H9 (cell line): ENCODE measurements at regions not wholly inside any gene's neighbourhood (a gene's known extent, or its start where the extent isn't known, plus 50 kb on each side); places are given as distances from the start of the nearest gene placed in this dataset.

ENCODE experiments used
- DNase-seq: peaks from one replicate; pipeline ENCODE4 v3.0.0-alpha.2; 2017
- H2AFZ ChIP-seq: one replicate; pipeline ENCODE4 v1.6.1; 2013; ENCODE audit warnings: mild to moderate bottlenecking, low read length, control low read depth, moderate library complexity
- H2AK5ac ChIP-seq: 2 replicates; pipeline ENCODE4 v1.6.1; 2013; ENCODE audit warnings: low read length, control low read depth, mixed read lengths; ENCODE audit not compliant: insufficient read length
- H2BK120ac ChIP-seq: one replicate; pipeline ENCODE4 v1.6.1; 2013; ENCODE audit warnings: low read depth, mild to moderate bottlenecking, low read length, control low read depth, inconsistent platforms; ENCODE audit not compliant: poor library complexity, severe bottlenecking
- H2BK12ac ChIP-seq: 2 replicates; pipeline ENCODE4 v1.6.1; 2013; ENCODE audit warnings: low read length, control low read depth, mixed read lengths, low read depth; ENCODE audit not compliant: insufficient read length
- H2BK15ac ChIP-seq: 2 replicates; pipeline ENCODE4 v1.6.1; 2013; ENCODE audit warnings: low read depth, low read length, control low read depth
- H2BK20ac ChIP-seq: one replicate; pipeline ENCODE4 v1.6.1; 2013; ENCODE audit warnings: low read depth, mild to moderate bottlenecking, low read length, control low read depth, inconsistent platforms; ENCODE audit not compliant: poor library complexity, severe bottlenecking
- H2BK5ac ChIP-seq: 2 replicates; pipeline ENCODE4 v1.6.1; 2013; ENCODE audit warnings: low read length, control low read depth, mixed read lengths; ENCODE audit not compliant: insufficient read length
- H3K14ac ChIP-seq: 2 replicates; pipeline ENCODE4 v1.6.1; 2013; ENCODE audit warnings: low read length, control low read depth; ENCODE audit not compliant: insufficient read depth
- H3K18ac ChIP-seq: 2 replicates; pipeline ENCODE4 v1.6.1; 2013; ENCODE audit warnings: low read depth, mild to moderate bottlenecking, mixed read lengths, low read length, control low read depth; ENCODE audit not compliant: insufficient read length
- H3K23ac ChIP-seq: 2 replicates; pipeline ENCODE4 v1.6.1; 2013; ENCODE audit warnings: low read length, control low read depth, mixed read lengths, low read depth; ENCODE audit not compliant: insufficient read length
- H3K23me2 ChIP-seq: 2 replicates; pipeline ENCODE4 v1.6.1; 2013; ENCODE audit warnings: low read depth, mild to moderate bottlenecking, mixed read lengths, low read length, control low read depth; ENCODE audit not compliant: insufficient read length, poor library complexity, severe bottlenecking
- H3K27ac ChIP-seq: 2 replicates; pipeline ENCODE4 v1.5.1; 2013; ENCODE audit warnings: low read length, control low read depth, mixed read lengths, low read depth; ENCODE audit not compliant: insufficient read length
- H3K27me3 ChIP-seq: 2 replicates; pipeline ENCODE4 v1.6.1; 2013; ENCODE audit warnings: low read length, control low read depth, inconsistent platforms; ENCODE audit not compliant: insufficient read depth
- H3K4ac ChIP-seq: 2 replicates; pipeline ENCODE4 v1.6.1; 2013; ENCODE audit warnings: low read depth, mild to moderate bottlenecking, control low read depth, inconsistent platforms, low read length, moderate library complexity
- H3K4me1 ChIP-seq: 2 replicates; pipeline ENCODE4 v1.6.1; 2013; ENCODE audit warnings: low read length, control low read depth, inconsistent platforms; ENCODE audit not compliant: insufficient read depth
- H3K4me2 ChIP-seq: 2 replicates; pipeline ENCODE4 v1.6.1; 2013; ENCODE audit warnings: low read length, control low read depth, mixed read lengths; ENCODE audit not compliant: insufficient read length, insufficient read depth
- H3K56ac ChIP-seq: 2 replicates; pipeline ENCODE4 v1.6.1; 2013; ENCODE audit warnings: low read depth, mild to moderate bottlenecking, mixed read lengths, low read length, control low read depth; ENCODE audit not compliant: insufficient read length
- H3K79me1 ChIP-seq: 2 replicates; pipeline ENCODE4 v1.6.1; 2013; ENCODE audit warnings: low read depth, mild to moderate bottlenecking, moderate library complexity, low read length, control low read depth, inconsistent platforms; ENCODE audit not compliant: insufficient read depth, poor library complexity, severe bottlenecking
- H3K79me2 ChIP-seq: 2 replicates; pipeline ENCODE4 v1.6.1; 2013; ENCODE audit warnings: low read length, control low read depth, inconsistent platforms; ENCODE audit not compliant: insufficient read depth
- H3K9ac ChIP-seq: 2 replicates; pipeline ENCODE4 v1.6.1; 2013; ENCODE audit warnings: low read length, control low read depth, mixed read lengths; ENCODE audit not compliant: insufficient read length; ENCODE audit errors: extremely low read depth
- H3K9me3 ChIP-seq: one replicate; pipeline ENCODE4 v1.6.1; 2013; ENCODE audit warnings: low read depth, low read length, inconsistent platforms; ENCODE audit not compliant: control insufficient read depth
- H3T11ph ChIP-seq: one replicate; pipeline ENCODE4 v1.6.1; 2013; ENCODE audit warnings: mild to moderate bottlenecking, low read length, control low read depth, inconsistent platforms
- H4K20me1 ChIP-seq: one replicate; pipeline ENCODE4 v1.6.1; 2013; ENCODE audit not compliant: control insufficient read depth, insufficient read length, insufficient read depth
- H4K5ac ChIP-seq: 2 replicates; pipeline ENCODE4 v1.6.1; 2013; ENCODE audit warnings: low read depth, mild to moderate bottlenecking, mixed read lengths, low read length, control low read depth; ENCODE audit not compliant: insufficient read length
- H4K8ac ChIP-seq: replicated peaks from 2 replicates; pipeline ENCODE4 v1.6.1; 2013; ENCODE audit warnings: low read length, control low read depth, mixed read lengths, low read depth; ENCODE audit not compliant: insufficient read length
- H4K91ac ChIP-seq: 2 replicates; pipeline ENCODE4 v1.6.1; 2013; ENCODE audit warnings: low read depth, mild to moderate bottlenecking, moderate library complexity, mixed read lengths, low read length, control low read depth; ENCODE audit not compliant: insufficient read length
- H3K27ac Mint-ChIP-seq, 3 experiments: 2 replicates in 2 of 3; 3 replicates in 1 of 3; pipeline ENCODE4 v1.8.0; 2020 to 2021; ENCODE audit warnings: mixed read lengths in 3 of 3, mild to moderate bottlenecking in 1 of 3, moderate library complexity in 1 of 3
- H3K27me3 Mint-ChIP-seq: 2 replicates; pipeline ENCODE4 v1.8.0; 2021; ENCODE audit warnings: low read depth, mild to moderate bottlenecking, moderate library complexity, mixed read lengths
- H3K36me3 Mint-ChIP-seq, 3 experiments: 2 replicates in 2 of 3; 3 replicates in 1 of 3; pipeline ENCODE4 v1.8.0; 2020 to 2021; ENCODE audit warnings: low read depth in 3 of 3, mixed read lengths in 3 of 3; ENCODE audit not compliant: insufficient read depth in 1 of 3
- H3K4me1 Mint-ChIP-seq, 2 experiments: 2 replicates each; pipeline ENCODE4 v1.8.0; 2020; ENCODE audit warnings: mixed read lengths in 2 of 2
- H3K4me3 Mint-ChIP-seq, 2 experiments: 2 replicates in 1 of 2; 3 replicates in 1 of 2; pipeline ENCODE4 v1.8.0; 2020 to 2021; ENCODE audit warnings: mild to moderate bottlenecking in 2 of 2, mixed read lengths in 2 of 2, moderate library complexity in 1 of 2
- H3K9me3 Mint-ChIP-seq, 2 experiments: 2 replicates in 1 of 2; 3 replicates in 1 of 2; pipeline ENCODE4 v1.8.0; 2020; ENCODE audit warnings: mild to moderate bottlenecking in 2 of 2, mixed read lengths in 2 of 2, moderate library complexity in 1 of 2
- CTCF ChIP-seq: fragments of 200-600 bp; sonication (generic); conservative IDR thresholded peaks from 3 replicates; pipeline ENCODE4 v1.8.0; 2021; ENCODE audit warnings: antibody characterized with exemption, mild to moderate bottlenecking
- WGBS: extraction: QIAGEN DNeasy Blood & Tissue Kit; methylation state at CpG from one replicate; pipeline ENCODE4 v1.1.7; 2013; ENCODE audit warnings: missing lambda C conversion rate, low lambda C conversion rate, mixed read lengths; ENCODE audit not compliant: insufficient read length; ENCODE audit errors: extremely low coverage; 5-methylcytosine and 5-hydroxymethylcytosine counted together

DNA sequence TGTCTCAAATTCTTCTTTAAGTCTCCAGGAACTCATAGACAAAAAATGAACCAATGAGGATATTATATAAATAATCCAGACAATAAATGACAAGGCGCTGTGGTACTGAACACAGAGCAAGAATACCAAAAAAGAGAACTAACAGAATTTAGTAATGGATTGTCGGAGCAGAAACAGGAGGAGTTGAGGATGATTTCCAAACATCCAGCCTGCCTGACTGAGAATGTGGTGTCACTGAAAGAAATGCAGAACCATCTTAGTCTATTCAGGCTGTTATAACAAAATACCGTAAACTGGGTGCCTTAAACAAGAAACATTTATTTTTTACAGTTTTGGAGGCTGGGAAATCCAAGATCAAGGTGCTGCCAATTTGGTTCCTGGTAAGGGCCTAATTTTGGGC lies 79.7 kb downstream of the RGS2 start:
- H3K4ac ChIP-seq: no peak overlapping the region
- no peak overlapping the region for H2BK15ac ChIP-seq

More for the DNA sequence above, 79.7 kb downstream of the RGS2 start:
- Histone ChIP-seq H3K79me2 (no peaks in the 10 kb centered on the region; the same call in 1 of the 2 replicates), H3K56ac (no peak overlapping the region), H3K27me3 (no peaks in the 10 kb centered on the region), H2BK20ac (no peak overlapping the region), H2BK12ac (no peak overlapping the region), H2BK5ac (no peak overlapping the region), H3K23ac (no peak overlapping the region), H3K9ac (no peak overlapping the region), H2BK120ac (no peak overlapping the region), H4K91ac (no peak overlapping the region), H3K4me1 (peaks cover 2% of the 10 kb centered on the region; the same call in 1 of the 2 replicates), H3K4me2 (no peak overlapping the region), H3K23me2 (no peaks in the 10 kb centered on the region), H4K5ac (no peak overlapping the region), H3K9me3 (no peaks in the 10 kb centered on the region), H2AFZ (no peak overlapping the region), H3K79me1 (no peaks in the 10 kb centered on the region), H3K27ac (no peak overlapping the region), H4K8ac (no peak overlapping the region), H3K14ac (no peak overlapping the region), H4K20me1 (no peaks in the 10 kb centered on the region), H2AK5ac (no peak overlapping the region), H3T11ph (no peak overlapping the region), H3K18ac (no peak overlapping the region)
- peaks cover 0 to 6% (median 2%) of the 10 kb centered on the region in 3 experiments; a peak in 4 of 7 replicates for H3K36me3 Mint-ChIP-seq
- no peak overlapping the region for H3K4me3 Mint-ChIP-seq
- no peak for DNase-seq
- H3K27me3 Mint-ChIP-seq: no peaks in the 10 kb centered on the region
- peak overlapping the region in 1 of 3 experiments; percentile 53; a peak in 1 of 7 replicates for H3K27ac Mint-ChIP-seq
- H3K9me3 Mint-ChIP-seq: no peaks in the 10 kb centered on the region; a peak in 1 of 5 replicates
- peaks cover 19% of the 10 kb centered on the region in 2 experiments for H3K4me1 Mint-ChIP-seq
- TF ChIP-seq CTCF: no peak
- no CpG with 5 or more reads among the region's 3 CpGs for WGBS
